Inflammatory macrophage treated with lipopolysaccharide for 1 hour (primary cell): ENCODE measurements at regions not wholly inside any gene's neighbourhood (a gene's known extent, or its start where the extent isn't known, plus 50 kb on each side); places are given as distances from the start of the nearest gene placed in this dataset.

ENCODE experiments used
- DNase-seq, 2 donors: peaks; one replicate each; pipeline ENCODE4 v3.0.0-alpha.2; 2020 to 2022

- DNase-seq: no peak
These were observed 1396.8 kb downstream of the LRRC4C start for GRCh38 chr11:40062616-40063015.

- no peak for DNase-seq
These were observed 1398.2 kb downstream of the LRRC4C start for GRCh38 chr11:40061221-40061620.

GRCh38 chr11:40054631-40055030 lies 1404.8 kb downstream of the LRRC4C start:
- no peak for DNase-seq

GRCh38 chr11:40045312-40045711 lies 1414.1 kb downstream of the LRRC4C start:
- DNase-seq: no peak

- DNase-seq: no peak
These were observed 1422.4 kb downstream of the LRRC4C start for GRCh38 chr11:40037005-40037404.

GRCh38 chr11:40032331-40032730 lies 1427.1 kb downstream of the LRRC4C start:
- DNase-seq: no peak

GRCh38 chr11:40030867-40031266 lies 1428.6 kb downstream of the LRRC4C start:
- DNase-seq: no peak

GRCh38 chr11:40029391-40029790 lies 1430.1 kb downstream of the LRRC4C start:
- no peak for DNase-seq

- DNase-seq: no peak
These were observed 1431.7 kb downstream of the LRRC4C start for GRCh38 chr11:40027720-40028119.

GRCh38 chr11:40023724-40024123 lies 1435.7 kb downstream of the LRRC4C start:
- DNase-seq: no peak

GRCh38 chr11:40010011-40010410 lies 1449.4 kb downstream of the LRRC4C start:
- no peak for DNase-seq

GRCh38 chr11:39992551-39992950 lies 1466.9 kb downstream of the LRRC4C start:
- DNase-seq: no peak

GRCh38 chr11:39990421-39990831 lies 1469.0 kb downstream of the LRRC4C start:
- DNase-seq: no peak

- no peak for DNase-seq
These were observed 1484.4 kb downstream of the LRRC4C start for GRCh38 chr11:39975091-39975490.

- no peak for DNase-seq
These were observed 1487.0 kb downstream of the LRRC4C start for GRCh38 chr11:39972461-39972860.

GRCh38 chr11:39971938-39972337 lies 1487.5 kb downstream of the LRRC4C start:
- no peak for DNase-seq

GRCh38 chr11:39968071-39968470 lies 1491.4 kb downstream of the LRRC4C start:
- DNase-seq: no peak

GRCh38 chr11:39965701-39966100 lies 1493.8 kb downstream of the LRRC4C start:
- DNase-seq: no peak

GRCh38 chr11:39960206-39960605 lies 1499.2 kb downstream of the LRRC4C start:
- no peak for DNase-seq

GRCh38 chr11:39932966-39933365 lies 1526.5 kb downstream of the LRRC4C start:
- DNase-seq: no peak

GRCh38 chr11:39917256-39917655 lies 1542.2 kb downstream of the LRRC4C start:
- no peak for DNase-seq

- no peak for DNase-seq
These were observed 1549.4 kb downstream of the LRRC4C start for GRCh38 chr11:39910087-39910486.

GRCh38 chr11:39860931-39861330 lies 1598.5 kb downstream of the LRRC4C start:
- DNase-seq: no peak

GRCh38 chr11:39817241-39817640 lies 1642.2 kb downstream of the LRRC4C start:
- DNase-seq: no peak

- no peak for DNase-seq
These were observed 1649.1 kb downstream of the LRRC4C start for GRCh38 chr11:39810358-39810757.

GRCh38 chr11:39809833-39810232 lies 1649.6 kb downstream of the LRRC4C start:
- DNase-seq: no peak
